HG02852 (cell line): ENCODE measurements at regions not wholly inside any gene's neighbourhood (a gene's known extent, or its start where the extent isn't known, plus 50 kb on each side); places are given as distances from the start of the nearest gene placed in this dataset.

Source experiments
- ATAC-seq: cut with Tn5 transposase; IDR thresholded peaks from one replicate; pipeline ENCODE4 v1.9.1; 2021; ENCODE audit warnings: mild to moderate bottlenecking, moderate library complexity; ENCODE audit not compliant: unreplicated experiment

DNA sequence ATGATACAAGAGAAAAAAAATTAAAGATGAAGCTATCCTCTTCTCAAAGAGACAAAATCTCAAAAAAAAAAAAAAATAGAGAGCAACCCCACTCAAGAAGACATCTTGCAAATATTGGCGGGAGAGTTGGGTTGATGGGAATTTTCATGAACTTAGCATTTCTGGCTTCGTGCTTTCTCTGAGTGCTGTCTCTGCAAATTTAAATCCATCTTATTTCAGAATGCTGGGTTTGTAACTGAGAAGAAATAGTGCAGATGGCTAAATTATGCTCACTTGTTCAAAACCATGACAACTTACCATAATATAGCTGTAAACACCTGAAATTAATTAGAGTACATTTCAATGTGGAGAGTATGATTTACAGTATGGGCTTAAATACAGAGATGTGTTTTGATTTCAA is 484.8 kb upstream of the CELF2 start:
- no peak for ATAC-seq

- ATAC-seq: no peak
These were observed 484.2 kb upstream of the CELF2 start for GRCh38 chr10:10533437-10533836.

DNA sequence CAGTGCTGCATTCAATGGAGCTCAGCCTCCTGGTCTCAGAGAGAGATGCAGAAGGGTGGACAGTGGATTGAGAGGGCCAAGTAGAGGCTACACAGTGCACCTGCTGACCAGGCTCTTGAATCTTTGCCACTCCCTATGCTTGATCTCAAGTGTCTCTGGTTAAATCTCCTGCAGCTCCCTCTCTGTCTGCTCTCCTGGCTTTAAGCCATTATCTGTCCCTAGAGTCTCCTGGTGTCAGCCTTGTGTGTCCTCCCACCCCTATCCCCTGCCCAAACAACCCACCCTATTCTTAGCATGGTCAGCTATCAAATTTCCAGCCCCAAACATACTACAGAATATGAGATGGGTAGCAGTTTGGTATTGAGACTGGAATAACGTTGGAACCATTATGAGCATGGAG is 479.3 kb upstream of the CELF2 start:
- no peak for ATAC-seq

GRCh38 chr10:10540398-10540797 is 477.3 kb upstream of the CELF2 start:
- no peak for ATAC-seq

GRCh38 chr10:10542477-10542876 is 475.2 kb upstream of the CELF2 start:
- no peak for ATAC-seq

DNA sequence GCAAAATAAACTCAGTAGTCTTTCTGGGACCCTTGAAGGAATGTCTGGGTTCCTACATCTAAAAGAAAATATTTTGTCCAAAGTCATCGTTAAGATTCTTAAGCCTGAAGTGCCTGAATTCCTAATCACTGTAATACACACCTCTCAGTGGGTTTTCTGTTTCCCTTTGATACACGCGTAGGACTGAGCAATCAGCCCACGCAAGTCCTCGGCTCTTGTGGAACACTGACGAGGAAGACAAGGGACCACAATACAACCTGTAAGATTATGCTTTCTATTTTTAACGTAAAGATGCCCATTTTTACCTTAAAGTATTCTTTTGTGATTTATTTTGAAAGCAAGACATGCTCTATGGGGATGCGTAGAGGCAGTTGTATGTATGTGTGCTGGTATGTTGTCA is 472.8 kb upstream of the CELF2 start:
- no peak for ATAC-seq

- ATAC-seq: no peak
These were observed 471.9 kb upstream of the CELF2 start for GRCh38 chr10:10545771-10546170.

DNA sequence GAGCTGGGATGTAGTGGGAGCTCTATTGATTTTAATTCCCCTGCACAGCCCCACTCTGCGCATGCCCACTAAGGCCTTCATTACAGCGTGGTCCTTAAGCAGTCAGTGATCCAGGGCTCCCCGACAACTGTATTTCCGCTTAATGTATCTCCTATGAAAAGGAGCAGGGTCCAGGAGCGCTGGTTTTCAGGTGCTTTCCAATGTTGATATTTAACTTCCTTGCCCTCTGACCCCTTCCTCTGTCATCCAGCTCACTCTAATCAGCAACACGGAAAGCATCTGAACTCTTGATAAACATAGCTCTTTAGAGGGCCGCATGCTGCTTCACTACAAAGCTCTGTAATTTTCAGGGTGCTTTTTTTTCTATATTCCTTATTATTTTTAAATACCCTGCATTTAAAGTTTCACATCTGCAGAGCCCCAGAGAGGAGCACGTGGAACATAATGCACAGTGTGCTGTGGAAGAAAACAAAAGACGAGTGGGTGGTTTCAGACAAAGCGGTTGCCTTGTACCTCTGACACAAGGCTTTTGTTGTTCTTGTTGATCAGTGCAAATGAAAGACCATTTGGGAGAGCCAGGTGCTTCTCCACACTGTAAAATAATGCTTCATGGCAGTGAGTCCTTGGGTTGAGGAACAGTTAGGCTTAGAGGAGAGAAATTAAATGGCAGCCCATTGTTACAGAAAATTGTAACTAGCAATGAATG is 465.9 kb upstream of the CELF2 start:
- no peak for ATAC-seq

- ATAC-seq: no peak
These were observed 464.7 kb upstream of the CELF2 start for GRCh38 chr10:10552948-10553347.

DNA sequence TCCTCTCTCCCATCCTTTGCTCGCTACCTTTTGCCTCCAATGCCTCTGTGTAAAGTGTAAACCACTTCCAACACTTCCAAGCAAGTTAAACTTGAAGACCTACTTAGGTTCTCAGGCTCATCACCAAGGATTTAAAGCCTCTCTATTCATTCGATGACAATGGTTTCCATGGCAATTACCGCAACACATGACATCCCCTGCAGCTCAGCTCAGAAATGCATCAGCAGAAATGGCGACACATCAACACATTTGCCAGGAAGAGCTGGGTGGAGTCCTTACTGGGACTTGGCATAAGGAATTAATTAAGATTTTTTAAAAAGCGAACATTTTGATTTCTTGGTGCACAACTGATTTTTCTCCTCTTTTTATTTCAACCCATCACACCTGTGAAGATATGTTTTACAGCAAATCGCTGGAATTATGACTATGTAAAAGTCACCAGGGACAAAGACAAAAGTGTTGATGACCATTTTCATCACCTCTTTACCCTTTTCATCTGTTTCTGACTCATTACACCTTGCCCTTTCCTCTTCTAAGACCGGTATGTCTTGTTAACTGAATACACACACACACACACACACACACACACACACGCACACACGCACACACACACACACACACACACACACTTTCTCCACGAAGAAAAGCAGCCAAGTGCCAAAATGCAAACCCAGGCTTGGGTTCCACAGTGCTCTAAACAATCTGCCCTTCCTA is 453.4 kb upstream of the CELF2 start:
- ATAC-seq: no peak

GRCh38 chr10:10576937-10577336 is 440.7 kb upstream of the CELF2 start:
- ATAC-seq: no peak

GRCh38 chr10:10579709-10580108 is 438.0 kb upstream of the CELF2 start:
- ATAC-seq: no peak

DNA sequence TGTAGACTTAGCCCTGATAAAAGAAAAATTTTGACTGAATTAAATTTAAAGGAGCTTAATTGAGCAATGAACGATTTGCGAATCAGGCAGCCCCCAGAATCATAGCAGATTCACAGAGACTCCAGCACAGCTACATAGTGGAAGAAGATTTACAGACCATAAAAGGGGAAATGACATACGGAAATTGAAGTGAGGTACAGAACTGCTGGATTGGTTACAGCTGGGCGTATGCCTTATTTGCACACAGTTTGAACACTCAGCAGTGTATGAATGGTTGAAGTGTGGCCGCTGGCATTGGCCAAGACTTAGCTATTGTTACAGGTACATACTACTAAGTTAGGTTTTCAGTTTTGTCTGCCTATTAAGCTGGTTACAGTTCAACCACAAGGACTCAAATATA is 433.5 kb upstream of the CELF2 start:
- no peak for ATAC-seq

DNA sequence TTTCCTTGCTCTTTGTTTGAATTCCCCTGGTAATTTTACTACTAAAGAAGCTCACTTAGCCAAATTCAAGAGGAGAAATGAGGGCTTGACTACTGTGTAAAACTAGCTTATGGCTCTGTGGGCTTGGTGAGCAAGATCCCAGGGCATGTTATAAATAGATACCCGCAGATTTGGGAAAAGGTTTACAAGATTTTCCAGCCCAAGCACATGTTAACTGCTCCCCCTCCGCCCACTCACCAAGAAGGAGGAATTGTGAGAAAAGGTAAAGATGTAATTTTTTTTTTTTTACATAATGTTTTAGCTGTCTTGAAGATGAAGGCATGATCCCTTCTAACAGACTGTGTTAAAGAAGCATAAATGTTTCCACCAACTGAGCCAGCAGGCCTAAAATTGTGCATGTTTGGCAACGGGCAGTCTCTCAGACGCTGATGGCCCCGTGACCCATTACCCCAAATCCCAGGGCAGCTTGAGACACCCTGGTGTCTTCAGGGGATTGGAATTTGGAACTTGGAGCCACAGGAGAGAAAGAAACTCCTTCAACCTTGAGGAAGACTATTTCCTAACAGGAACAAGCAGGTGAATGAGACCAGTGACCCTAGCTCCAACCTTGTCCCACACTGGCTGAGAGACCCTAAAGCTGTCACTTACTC is 429.8 kb upstream of the CELF2 start:
- ATAC-seq: no peak

- peak; percentile 74 for ATAC-seq
These were observed 427.9 kb upstream of the CELF2 start for GRCh38 chr10:10589540-10590303.

DNA sequence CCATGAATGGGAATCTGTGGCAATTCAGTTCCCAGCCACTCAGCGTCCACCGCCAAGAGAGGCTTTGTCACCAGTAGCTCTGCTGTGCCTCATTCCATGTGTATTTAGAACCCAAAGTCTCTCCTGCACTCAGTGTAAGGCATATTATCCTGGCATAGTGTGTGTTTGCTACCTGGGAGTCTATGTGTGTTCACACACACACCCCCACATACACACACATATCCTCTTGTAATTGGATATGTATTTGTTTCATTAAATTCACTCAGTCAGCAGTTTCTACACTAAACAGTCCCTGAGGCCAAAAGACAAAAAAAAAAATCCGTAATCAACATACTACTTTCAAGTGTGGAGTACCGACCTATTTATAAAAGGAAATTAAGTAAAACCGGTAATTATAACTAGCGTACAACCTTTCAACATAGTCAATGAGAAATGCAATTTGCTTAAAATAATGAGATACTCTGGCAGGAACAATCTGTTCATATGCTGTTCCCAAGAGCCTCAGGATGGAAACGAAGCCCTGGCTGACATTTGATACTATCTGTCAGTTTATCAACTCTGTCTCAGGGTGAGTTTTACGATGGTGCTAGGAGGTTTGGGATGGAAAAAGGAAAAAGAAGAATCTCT is 425.8 kb upstream of the CELF2 start:
- no peak for ATAC-seq

DNA sequence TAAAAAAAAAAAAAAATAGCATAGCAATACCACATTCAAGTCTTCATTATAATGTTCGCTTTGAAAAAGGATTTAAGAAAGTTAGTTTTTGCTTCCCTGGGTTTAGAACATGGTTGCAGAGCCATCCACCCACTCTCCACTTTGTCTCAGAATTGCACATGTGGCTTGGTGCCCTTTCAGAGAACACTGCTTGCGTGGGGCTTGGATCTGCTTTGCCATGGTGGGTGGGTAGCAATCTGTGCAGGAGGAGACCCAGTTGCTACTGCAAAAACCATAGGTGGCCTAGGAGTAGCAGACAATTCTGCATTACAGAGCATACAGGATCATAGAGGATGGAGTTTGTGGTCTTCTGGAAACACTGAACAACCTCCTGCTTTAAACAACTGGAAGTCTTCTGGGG is 421.4 kb upstream of the CELF2 start:
- ATAC-seq: no peak

GRCh38 chr10:10598297-10598696 is 419.4 kb upstream of the CELF2 start:
- peak; percentile 87 for ATAC-seq

- ATAC-seq: no peak
These were observed 417.7 kb upstream of the CELF2 start for GRCh38 chr10:10600004-10600403.

DNA sequence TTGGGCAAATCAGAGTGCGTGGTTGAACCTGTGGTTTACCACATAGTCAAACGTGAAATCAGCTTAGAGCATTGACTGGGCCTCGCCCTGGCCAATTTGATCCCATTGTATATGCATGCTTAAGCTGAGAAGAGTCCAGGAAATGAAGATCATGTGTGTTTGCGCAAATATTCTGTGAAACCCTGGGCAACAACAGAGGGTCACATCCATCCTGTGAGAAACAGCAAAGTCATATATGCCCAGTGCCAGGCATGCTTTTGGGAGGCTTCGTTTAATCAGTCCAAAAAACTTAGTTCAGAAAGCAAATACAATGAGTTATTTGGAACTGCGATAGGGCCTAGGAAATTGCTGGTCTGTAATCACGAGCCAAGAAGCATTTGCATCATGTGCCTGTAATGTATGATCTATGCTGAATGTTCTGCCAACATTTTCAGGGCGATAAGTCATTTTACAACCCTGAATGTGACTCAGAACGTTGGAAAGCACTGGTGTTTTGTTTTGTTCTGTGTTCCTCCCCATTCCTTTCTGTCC is 412.1 kb upstream of the CELF2 start:
- ATAC-seq: no peak
